EH (cell line): ENCODE measurements at regions not wholly inside any gene's neighbourhood (a gene's known extent, or its start where the extent isn't known, plus 50 kb on each side); places are given as distances from the start of the nearest gene placed in this dataset.

Experiments used
- DNase-seq: peaks from one replicate; pipeline ENCODE4 v3.0.0-alpha.2; 2015; ENCODE audit warnings: low read depth

DNA sequence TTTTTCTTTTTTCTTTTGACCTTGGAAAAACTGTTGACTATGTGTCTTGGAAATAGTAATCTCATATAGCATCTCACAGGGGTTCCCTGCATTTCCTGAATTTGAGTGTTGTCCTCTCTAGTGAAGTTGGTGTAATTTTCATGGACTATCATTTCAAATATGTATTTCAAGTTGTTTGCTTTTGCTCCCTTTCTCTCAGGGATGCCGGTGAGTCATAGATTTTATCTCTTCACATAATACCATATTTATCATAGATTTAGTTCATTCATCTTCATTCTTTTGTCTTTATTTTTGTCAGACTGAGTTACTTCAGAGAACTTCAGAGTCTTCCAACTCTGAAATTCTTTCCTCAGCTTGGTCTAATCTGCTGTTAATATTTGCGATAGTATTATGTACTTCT lies 1320.6 kb downstream of the LRFN5 start:
- no peak for DNase-seq

DNA sequence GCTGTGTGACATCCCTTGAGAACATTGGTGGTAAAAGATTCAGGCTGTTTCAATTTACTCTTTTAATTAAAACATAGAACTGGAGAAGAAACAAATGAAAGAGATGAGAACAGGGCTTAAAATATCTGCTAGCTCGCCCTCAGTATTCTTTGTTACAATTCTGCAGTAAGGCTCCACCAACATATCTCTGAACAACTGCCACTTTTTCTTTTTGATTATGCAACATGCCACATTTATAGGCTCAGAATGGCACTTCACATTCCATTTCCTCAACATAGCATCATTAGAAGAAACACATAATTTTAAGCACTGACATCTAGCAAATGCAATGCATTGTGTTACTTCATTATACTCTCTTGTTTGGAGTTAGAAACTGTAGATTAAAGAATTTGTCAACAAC lies 1315.2 kb downstream of the LRFN5 start:
- DNase-seq = no peak

DNA sequence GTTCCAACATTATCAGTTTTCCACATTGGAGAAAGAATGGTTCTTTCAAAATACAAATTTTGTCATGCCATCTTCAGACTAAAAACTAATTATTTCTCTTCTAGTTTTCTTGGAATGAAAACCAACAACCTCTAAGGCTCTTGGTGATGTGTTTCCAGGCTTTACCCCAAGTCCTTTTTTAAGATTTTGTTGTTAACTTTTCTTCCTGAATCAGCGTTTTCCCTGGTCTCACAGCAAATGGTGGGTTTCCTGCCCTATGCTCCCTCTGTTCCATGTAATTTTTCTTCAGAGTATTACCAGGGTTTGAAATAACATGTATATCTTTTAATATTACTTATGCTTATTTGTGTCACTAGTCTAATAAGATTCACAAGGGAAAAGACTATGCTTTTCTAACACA lies 1311.9 kb downstream of the LRFN5 start:
- DNase-seq = no peak

DNA sequence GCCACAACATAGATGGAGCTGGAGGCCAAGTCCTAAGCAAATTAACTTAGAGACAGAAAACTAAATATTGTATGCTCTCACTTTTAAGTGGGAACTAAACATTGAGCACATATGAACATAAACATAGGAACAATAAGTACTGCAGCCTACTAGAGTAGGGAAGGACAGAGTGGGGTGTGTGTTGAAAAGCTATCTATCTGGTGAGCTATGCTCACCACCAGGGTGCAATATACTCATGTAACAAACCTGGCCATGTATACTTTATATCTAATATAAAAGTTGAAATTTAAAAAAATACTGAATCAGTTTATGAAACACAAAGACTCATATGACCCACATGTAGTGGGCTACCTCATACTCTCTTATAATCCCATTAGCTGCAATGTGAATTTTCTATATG lies 1305.0 kb downstream of the LRFN5 start:
- no peak for DNase-seq

DNA sequence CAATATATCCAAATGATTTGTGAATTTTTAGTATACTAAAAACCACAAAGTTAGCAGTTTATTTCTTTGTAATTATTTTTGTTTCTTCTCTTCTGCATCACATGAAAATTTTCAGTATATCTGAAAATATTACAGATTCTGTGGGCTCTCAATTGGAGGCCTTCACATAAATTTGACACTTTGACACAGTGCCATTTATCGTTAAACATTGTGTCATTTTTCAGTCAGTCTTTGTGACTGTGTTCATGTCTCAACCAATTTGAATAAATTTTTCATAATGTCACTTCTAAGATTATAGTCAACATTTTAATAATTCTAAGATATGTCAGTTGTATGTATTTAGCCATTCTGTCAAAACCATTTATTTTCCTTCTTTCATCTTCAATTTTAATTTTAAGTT lies 1303.0 kb downstream of the LRFN5 start:
- no peak for DNase-seq

DNA sequence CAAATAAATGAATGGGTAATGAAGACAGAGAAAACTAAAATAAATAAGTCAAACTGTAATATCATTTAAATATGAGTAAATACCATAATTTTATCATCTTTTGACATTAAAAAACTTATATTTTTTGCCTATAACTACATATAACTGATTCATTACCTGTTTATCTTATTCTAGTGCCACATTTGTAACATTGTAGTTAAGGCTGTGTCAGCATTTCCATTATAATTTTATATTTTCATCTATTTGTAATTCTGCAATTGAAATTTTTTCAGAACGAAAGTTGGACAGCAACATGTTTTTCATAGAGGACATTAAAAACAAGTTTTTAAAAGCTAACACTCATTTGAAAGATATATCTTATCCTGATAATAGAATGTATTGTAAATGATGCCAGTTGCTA lies 1286.5 kb downstream of the LRFN5 start:
- no peak for DNase-seq

DNA sequence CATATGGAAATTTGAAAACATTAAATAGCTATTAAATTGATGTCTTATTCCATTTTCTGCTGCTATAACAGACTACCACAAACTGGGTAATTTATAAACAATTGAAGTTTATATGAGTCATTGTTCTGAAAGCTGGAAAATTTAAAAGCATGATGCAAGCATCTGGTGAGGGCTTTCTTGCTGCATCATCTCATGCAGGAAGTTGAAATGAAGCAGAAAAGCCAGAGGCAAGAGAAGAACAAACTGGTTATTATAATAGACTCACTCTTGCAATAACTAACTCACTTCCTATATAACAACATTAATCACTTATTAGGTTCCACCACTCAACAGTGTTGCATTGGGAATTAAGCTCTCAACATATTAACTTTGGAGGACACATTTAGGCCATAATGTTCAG lies 1277.4 kb downstream of the LRFN5 start:
- no peak for DNase-seq

DNA sequence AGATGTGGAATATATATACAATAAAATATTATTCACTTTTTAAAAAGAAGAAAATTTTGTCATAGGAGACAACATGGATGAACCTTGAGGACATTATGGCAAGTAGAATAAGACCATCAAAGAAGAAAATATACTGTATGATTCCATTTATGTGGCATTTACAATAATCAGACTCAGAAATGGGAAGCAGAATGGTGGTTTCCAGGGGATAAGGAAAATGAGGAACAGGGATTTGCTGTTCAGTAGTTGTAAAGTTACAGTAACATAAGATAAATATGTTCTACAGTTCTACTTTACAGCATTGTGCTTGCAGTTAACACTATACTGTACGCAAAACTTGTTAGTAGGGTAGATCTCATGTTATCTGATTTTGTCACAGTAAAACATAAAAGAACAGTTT lies 1271.0 kb downstream of the LRFN5 start:
- DNase-seq = no peak

DNA sequence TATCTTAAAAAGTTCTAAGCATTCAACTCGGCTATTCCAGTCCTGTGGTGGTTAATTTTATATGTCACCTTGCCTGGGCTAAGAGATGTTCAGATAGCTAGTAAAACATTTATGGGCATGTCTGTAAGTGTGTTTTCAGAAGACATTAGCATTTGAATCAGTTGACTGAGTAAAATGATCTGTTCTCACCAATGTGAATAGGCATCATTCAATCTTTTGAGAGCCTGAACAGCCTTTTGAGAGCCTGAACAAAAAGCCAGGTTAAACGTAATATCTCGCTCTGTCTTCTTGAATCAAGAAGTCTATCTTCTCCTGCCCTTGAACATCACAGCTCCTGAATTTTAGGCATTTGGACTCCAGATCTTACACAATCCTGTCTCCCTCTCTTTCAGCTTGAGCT lies 1266.1 kb downstream of the LRFN5 start:
- no peak for DNase-seq

DNA sequence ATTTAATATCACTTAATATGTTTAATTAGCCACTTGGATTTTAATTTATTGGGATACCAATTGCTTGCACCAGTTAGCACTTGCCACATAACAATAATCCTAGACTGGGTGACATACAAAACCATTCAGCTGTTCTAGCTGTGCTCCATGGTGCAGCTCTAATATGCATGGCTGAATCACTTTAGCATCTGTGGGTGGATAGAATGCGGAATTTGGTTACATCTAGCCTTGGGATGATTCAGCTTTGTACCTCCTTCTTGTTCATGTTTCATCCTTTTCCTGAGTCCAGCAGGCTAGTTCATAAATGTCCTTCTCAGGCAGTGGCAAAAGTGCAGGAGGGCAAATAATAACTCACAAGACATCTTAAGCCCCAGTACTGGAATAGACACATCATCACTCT lies 1263.0 kb downstream of the LRFN5 start:
- DNase-seq = no peak

DNA sequence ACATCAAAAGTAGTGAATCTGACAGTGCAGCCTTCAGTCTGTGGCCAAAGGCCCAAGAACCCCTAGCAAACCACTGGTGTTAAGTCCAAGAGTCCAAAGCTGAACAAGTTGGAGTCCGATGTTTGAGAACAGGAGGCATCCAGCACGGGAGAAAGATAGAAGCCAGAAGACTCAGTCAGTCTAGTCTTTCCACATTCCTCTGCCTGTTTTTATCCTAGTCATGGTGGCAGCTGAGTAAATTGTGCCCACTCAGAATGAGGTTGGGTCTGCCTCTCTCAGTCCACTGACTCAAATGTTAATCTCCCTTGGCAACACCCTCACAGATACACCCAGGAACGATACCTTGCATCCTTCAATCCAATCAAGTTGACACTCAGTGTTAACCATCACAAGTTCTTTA lies 1255.4 kb downstream of the LRFN5 start:
- DNase-seq = no peak

DNA sequence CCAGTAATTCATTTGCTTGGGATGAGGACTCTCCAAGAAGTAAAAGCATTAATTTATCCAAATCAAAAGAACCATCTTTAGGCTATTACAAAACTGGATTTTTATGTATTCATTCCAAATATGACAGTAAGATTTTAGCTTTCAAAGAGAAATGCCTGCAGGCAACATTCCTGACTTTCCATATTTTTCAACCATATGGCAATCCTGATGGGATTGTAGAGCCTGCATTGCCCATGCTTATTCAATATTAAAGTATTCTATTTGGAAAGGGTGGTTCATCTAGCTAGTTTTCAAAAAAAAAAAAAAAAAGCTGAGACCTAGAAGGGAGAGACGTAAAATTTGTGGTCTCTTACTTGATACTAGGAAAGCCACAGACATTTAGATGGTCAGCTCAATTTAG lies 1253.7 kb downstream of the LRFN5 start:
- DNase-seq = no peak

DNA sequence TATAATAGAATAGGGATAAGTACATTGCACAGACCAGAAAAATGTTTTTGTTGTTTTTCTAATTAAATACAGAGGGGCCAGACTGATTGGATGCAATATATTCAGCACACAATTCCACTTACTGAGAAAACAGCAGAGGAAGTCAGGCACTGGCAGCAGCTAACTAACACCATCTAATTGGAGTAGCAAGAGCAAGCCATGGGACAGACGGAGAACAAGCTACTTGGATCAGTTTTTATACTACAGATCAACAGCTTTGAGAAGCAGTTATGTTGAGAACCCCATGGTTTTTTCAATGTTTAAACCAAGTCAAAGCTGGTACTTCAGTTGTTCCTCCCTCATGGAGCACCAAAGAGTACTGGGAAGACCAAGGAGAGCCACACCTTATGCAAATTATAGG lies 1249.4 kb downstream of the LRFN5 start:
- no peak for DNase-seq

DNA sequence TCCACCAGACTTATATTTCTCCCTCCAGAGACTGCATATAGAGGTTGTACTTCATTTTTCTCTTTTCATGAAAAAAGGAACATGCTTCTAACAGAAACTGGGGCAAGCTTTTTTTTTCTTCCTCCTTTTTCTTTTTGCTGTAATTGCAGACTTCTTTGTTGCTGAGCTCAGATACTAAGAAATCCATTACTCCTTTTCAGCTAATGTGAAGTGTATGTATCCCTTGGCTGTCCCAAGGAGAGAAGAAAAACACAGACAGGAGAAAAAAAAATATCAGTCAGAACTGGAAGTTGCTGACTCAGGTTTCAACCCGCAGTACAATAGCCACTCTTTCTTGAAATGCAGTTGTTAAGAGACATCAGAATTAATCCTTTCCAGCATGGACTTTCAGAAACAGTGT lies 1248.4 kb downstream of the LRFN5 start:
- DNase-seq = no peak

DNA sequence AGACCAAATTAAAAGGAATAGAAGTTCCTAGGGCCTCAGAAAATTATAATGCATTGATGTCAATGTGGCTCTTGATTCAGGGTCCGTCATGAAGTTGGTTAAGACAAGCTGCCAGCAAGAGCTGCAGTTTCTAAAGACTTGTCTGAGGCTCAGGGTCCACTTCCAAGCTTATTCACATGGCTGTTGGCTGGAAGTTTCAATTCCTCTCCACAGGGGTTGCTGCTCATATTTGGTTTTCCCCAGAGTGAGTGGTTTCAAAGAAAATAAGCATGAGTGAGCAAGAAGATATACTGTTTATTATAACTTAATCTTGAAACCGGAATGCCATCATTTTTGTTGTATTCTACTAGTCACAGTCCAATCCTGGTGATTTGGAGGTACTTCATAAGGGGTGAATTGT lies 1247.4 kb downstream of the LRFN5 start:
- DNase-seq = no peak

DNA sequence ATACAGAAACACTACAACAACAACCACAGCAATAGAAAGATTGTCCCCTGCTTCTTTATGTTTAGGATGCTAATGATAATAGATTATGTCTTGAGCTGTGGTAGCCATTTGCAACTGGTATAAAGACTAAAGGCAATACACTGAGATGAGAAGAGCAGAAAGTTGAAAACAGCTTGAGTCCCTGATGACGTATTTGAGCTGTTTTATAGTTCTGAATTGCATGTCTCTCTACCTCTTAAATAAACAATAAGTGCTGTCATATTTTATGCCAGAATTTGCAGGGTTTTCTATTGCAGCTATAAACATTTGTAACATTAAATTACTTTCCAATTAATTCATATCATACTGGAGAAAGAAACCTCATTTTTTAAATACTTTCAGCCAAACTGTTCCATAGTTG lies 1242.0 kb downstream of the LRFN5 start:
- DNase-seq = no peak

DNA sequence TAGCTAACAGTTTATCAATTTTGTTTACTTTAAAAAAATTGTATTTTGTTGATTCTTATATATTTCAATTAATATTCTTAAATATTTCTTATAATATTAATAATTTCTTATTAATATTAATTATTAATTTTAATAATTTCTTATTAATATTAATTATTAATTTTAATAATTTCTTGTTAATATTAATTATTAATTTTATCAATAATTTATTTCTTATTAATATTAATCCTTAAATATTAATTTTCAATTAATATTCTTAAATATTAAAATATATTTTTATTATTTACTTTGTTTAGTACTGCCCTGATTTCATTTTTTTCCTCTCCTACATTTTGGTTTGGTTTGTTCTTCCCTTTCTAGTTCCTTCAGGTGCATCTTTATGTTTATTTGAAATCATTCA lies 1208.1 kb downstream of the LRFN5 start:
- no peak for DNase-seq

DNA sequence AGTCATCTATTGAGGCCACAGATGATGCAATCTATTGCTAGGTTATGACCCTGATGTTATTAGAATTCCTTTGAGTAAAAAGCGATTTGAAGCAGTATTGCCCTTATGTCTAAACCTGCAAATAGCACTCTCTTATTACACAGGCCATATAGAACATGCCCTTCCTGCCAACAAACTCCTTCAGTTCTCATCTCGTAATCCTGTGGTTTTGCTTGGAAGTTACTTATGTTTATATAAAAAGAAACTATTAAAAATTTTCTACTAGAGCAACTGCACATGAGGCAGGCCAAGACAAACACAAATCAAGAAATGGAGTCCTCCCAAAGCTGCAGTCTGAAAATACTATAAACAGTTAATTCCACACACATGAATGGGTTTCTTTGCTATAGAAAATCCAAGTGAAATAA lies 1200.2 kb downstream of the LRFN5 start:
- DNase-seq = no peak

DNA sequence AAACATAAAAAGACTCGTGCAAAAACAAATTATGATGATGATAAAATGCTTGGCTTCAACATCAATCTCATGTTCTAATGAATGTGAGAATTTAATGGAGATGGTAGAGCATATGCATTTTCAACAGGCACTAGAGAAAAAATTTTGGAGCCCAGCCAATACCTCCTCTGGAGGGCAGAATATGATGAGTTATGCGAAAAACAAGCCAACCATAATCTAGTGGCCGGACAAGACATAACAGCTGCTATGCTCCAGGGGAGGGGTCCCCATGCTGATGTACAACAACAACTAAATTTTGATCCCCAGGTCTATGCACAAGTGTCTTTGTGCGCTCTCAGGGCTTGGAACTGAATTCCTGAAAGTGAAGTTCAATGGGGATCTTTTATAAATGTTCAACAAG lies 1197.5 kb downstream of the LRFN5 start:
- no peak for DNase-seq

DNA sequence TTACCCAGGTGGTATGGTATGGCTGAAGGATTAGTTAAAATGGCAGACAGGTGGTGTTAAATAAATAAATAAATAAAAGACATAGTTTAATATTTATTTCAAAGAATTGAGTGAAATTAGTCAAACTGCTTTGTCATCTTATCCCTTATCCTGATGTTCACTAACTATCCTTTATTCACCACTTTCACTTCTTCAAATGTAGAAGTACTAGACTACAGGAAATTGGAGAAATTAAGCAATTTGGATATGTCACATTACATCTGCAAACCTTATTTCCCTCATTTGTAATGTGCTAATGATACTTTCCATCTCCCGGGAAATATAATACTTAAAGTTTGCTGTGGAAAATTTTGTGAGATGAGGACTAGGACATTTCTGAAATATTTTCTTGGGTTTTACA lies 1195.7 kb downstream of the LRFN5 start:
- no peak for DNase-seq

DNA sequence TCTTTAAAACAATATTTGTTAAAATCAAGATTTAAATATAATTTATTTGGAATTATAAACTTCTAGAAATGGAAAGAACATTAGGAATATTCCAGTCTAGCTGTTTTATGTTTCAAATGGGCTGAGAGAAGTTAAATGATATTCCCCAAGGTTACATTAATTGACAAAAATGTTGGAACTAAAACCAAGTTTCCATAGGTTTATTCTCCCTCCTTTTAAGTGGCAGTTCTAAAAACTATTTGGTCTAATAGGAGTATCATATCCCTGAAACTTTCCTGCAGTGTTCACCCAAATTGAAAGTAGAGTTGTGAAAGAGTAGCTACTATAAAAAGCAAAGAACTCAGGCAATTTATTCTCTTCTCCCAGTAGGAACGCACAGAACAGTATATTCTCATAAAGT lies 1185.5 kb downstream of the LRFN5 start:
- DNase-seq = no peak

DNA sequence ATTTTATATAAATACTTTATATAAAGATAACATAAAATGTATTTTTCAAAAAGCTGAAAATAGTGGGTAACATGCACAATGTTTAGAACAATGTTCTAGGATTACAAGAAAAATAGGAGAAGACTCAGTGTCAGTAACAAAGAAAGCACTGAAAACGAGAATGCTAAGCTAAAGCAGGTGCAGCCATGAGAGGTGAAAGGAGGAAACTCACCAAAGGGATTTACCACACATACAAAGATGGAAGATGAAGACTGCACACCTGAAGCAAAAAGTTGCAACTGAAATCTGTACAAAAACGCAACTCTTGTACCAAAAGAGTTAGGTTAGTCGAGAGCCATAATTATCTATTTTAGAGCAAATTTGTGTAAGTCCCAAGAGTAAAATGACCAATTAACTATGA lies 1176.1 kb downstream of the LRFN5 start:
- DNase-seq = no peak

DNA sequence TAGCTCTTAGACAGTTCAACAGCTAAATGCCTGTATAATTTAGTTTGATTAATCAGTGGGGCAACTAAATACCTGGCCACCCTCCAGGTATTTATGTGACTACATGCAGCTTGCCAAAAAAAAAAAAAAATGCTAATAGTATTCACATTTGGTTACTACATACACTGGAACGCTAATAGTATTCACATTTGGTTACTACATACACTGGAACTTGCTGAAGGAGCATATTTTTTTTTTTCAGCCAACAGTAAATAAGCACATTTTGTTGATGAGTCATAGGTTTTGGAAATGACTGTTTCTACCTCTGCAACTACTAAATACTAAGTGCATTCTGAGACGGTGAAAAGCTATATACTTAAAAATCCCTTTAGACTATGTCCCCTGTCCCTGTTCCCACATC lies 1172.3 kb downstream of the LRFN5 start:
- no peak for DNase-seq

DNA sequence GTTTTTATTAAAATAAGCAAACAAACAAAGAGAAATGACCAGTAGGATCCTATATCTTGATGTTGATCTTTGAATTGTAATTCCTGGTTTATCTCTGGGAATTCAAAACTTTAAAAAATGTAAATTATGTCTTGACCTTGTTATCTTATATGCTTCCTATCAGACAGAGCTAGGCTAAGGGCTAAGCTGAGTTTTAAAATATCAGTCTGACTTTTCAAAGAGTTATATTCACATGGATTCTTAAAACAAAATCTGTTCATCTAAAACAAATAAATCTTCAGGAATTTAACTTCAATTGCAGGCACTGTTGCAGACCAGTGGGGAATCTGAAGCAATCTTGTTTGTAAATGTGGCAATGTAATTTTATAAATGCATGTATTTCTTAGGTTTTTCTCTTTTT lies 1144.1 kb downstream of the LRFN5 start:
- no peak for DNase-seq

DNA sequence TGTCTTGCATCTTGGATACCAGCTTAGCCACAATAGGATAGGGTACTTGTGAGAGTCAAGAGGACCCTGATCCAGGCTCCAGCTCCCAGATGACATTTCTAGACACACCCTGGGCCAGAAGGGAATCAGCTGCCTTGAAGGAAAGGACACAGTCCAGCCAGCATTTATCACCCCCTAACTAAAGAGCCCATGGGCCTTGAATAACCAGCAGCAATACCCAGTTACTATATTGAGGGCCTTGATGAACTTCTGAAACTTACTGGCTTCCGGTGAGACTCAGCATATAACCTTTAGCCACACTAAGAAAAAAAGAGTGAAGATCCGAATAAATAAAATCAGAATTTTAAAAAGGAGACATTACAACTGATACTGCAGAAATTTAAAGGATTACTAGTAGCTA lies 1135.4 kb downstream of the LRFN5 start:
- DNase-seq = no peak

DNA sequence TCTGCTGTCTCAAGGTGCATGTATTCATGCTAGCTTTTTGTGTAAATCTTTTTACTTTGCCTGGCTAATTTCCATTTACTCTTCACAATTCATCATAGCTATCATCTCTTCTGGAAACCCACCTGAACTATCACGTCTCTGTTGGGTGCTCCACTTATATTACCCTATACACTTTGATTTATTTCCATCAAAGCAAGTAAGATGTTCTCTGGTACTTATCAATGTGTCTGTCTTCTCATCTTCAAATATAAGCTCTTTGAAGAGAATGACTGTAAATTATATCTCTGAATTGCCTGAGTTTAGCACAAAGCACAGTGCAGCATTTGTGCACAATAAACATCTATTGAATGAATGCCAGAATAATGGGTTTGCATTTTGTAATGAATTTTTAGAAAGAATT lies 1129.7 kb downstream of the LRFN5 start:
- no peak for DNase-seq
